ENCODE measurements at regions not wholly inside any gene's neighbourhood (a gene's known extent, or its start where the extent isn't known, plus 50 kb on each side); places are given as distances from the start of the nearest gene placed in this dataset.
"Not testable (repeated sequence)": the region's sequence is repeated elsewhere in the genome, so short reads cannot be mapped to it uniquely, and the experiment has no call there.

DNA sequence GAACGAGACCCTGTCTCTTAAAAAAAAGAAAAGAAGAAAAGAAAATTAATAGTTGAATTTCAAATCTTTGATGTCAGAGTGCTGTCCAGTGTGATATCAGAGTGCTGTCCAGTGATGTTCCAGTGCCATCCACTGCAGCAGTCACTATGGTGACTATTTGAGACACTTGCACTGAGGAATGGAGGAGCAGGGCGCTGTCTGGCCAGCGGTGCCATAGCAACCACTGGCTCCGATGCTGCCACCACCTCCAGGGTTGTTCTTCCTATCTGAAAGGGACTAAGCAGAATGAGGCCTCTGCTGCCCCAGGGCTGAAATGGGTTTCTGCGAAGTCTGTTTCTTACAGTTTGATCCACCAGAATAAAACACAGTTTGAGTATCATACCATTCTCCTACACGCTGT lies 272.9 kb downstream of the NUAK1 start:
- DNase-seq: no peak

DNA sequence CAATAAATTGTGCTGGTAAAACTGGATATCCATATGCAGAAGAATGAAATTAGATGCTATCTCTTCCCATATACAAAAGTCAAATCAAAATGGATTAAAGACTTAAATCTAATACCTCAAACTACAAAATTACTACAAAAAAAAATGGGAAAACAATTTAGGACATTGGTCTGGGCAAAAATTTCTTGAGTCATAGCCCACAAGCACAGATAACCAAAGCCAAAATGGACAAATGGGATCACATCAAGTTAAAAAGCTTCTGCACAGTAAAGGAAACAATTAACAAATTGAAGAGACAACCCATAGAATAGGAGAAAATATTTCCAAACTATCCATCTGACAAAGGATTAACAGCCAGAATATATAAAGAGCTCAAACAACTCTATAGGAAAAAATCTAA lies 264.6 kb downstream of the NUAK1 start:
- no peak for DNase-seq

DNA sequence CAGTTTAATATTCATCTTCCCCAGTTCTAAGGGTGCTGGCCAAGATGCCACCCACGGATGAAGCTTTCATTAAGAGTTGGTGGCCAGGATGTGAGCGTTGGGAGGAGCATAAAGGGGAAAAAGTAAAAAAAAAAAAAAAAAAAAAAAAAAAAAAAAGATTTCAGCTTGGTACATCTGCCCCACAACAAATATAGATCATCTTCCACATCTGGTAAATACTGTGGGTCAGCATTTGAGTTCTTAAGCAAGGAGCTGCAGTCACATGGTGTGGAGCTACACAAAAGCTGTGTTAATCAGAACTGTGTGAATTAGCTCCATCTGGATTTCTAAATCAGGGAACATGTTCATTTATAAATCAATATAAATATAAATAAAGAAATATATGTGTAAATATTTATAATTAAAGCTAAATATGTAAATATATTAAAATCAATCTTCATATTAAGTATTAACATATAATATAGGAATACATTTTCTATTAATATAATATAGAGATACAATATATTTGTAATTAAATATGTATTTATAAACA lies 262.3 kb downstream of the NUAK1 start:
- DNase-seq: no peak

DNA sequence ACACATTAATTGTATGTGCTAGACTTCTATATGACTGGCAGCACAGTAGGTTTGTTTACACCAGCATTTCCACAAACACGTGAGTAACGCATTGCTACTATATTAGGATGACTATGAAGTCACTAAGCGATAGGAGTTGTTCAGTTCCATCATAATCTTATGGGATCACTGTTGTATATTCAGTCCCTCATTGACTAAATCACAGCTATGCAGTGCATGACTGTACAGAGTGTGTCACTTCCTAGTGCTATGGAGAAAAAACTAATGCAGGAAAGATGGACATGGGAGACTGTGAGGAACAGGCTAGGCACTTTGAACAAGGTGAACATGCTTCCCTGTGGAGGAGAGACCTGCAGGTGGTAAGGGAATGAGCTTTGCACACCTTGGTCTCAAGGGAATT lies 259.8 kb downstream of the NUAK1 start:
- DNase-seq: no peak

DNA sequence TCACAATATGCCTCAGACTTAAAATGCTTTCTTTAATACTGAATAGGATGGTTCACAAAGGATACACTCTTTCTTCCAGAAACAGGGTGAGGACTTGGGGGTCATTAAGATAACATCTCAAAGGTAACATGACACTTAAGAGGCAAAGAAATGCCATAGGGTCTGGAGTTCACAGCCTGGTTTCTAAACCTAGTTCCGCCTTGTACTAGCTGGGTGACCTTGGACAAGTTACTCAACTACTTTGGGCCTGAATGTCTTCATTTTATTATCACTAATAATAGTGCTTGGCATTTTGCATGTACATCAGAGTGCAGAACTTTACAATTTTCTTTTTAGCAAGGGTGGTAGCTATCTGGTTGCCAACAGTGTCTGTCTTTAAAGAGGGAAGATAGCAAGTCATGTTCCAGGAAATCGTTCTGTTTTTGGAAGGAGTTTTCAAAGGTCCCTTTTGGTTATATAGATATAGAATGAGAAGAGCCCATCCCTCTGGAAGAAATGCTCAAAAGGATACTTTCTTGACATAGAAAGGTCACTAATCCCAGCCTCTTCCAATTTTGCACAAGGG lies 257.8 kb downstream of the NUAK1 start:
- DNase-seq: no peak

DNA sequence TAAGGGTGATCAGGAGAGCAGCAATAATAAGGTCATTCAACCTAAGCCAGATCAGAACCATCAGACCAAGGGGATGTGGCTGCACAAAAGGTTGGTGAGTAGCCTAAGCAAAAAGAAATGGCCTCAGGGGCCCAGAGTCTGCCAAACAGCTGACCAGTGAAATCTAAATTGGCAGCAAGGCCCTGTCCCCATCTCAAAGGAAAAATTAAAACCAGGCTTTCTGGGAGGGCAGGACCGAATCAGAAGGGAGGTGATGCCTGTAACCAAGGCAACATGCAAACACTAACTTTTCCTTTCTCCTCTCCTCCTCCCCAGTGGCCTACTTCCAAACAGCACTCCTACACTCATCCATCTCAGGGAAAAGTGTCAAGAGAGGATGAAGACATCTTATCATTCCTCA lies 256.4 kb downstream of the NUAK1 start:
- peak in 19 of 56 donors; percentile 2 to 49 (median 15) for DNase-seq

DNA sequence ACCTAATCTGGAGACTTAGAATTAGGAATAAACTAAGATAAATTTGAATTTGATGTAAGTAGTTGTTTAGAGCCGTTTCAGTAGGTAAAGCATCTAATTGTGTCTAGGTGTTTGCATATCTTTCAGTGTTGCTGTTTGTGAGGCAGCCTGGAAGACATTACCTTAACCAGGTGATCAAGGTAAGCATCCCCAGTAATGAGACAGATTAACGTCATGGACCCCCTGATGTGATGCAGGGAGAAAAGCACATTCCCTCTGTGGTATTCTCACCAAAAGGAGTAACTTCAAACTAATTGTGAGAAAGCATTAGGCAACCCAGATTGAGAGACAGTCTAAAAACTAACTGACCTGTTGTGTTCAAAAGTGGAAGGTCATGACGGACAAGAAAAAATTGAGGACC lies 251.6 kb downstream of the NUAK1 start:
- no peak for DNase-seq

DNA sequence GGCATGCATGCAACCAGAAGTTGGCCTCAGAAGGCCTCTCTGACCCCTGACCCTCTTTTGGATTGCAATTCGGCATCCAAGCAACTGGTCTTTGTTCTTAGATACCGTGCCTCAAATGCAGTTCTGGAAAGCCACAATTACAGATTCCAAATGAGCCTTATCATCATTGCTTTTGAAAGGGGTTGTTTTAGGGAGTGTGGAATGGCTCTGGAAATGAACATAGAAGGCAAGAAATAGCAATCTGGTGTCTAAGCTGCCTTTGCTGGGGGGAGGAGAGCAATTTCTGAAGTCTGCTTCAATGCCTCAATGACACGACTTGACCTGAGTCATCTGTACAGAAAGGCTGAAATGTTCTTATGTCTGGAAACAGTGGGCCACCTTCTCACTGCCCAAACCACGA lies 250.1 kb downstream of the NUAK1 start:
- DNase-seq: no peak

DNA sequence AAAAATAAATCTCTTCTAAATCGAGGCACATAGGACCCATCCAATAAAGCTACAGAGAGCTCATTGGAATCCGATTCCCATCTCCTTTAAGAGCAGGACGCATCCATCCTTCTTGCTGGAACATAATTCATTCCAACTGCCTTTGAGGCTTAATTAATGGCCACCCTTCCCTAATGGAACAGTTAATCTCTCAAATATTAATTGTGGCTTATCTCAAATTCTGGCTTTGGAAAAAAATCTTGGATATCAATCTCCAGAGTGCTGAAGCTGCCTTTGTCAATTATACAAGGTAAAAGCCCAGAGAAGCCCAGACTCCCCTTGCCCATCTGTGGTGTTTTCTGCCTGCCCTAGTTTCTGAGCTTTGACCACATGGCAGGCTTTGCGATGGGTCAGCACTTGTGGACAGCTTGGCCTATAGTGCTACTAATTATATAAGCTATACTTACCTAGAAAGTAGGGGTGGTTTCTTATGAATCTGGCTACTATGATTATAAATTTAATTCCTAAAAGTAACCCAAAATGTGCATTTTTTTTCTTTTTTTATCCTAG lies 246.3 kb downstream of the NUAK1 start:
- DNase-seq: no peak

DNA sequence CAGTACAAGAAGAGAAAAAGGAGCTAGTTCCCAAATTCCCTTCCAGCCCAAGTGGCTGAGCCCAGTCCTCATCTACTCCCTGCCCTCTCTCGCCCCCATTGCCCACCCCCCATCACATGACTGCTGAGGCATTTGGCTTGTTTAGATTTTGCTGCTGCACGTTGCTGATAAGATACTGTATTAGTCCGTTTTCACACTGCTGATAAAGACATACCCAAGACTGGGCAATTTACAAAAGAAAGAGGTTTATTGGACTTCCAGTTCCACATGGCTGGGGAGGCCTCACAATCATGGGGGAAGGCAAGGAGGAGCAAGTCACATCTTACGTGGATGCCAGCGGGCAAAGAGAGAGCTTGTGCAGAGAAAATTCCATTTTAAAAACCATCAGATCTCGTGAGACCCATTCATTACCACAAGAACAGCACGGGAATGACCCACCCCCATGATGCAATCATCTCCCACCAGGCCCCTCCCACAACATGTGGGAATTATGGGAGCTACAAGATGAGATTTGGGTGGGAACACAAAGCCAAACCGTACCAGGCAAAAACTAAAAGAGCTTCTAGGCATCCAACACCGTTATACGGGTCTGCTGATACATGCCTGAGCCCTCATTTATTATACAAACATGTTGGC lies 243.4 kb downstream of the NUAK1 start:
- not testable (repeated sequence) for DNase-seq

DNA sequence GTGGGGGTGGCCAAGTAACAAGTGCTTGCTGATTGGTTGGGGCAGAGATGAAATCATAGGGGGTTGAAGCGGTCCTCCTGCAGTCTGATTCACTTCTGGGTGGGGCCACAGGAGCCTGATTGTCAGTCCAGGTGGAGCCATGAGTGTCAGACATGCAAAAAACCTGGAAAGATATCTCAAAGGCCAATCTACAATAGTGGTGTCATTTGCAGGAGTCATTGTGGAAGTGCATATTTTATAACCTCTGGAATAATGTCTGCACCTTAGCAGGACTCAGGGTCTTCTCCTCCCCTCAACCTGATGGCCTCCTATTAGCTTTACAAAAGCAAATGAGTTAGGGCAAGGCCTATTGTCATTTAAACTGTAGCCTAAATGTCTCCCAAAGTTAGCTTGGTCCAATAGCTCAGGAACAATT lies 241.4 kb downstream of the NUAK1 start:
- no peak for DNase-seq

DNA sequence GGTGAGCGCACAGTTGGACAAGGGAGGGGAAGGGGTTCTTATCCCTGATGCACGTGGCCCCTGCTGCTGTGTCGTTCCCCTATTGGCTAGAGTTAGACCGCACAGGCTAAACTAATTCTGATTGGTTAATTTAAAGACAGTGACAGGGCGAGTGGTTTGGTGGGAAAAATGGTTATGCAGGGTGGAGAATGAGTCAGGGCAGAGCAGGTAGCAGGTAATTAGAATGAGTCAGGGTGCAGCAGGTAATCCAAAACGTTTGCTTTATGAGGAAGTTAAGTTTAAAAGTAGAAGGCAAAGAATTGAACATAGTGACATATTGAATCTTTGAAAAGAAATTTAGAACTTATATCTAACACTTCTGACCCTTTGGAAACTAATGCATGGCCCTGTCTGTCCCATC lies 240.5 kb downstream of the NUAK1 start:
- DNase-seq: not testable (repeated sequence)

DNA sequence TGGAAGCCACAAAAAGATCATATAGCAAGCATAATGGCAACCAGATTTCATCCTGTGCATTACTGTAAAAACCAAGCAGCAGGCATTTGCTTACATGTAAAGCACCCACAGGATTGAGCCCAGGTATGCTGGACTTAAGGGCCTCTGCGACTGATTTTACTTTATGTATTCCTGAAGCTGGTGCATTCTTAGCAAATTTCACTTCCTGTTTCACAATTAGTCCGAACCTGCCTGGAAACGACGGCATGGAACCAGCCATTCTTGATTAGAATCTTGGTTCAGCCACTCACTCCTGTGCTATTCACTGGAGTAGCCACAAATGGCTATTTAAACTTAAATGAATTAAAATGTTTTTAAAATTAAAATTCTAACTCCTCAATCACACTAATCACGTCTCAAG lies 239.2 kb downstream of the NUAK1 start:
- DNase-seq: no peak

DNA sequence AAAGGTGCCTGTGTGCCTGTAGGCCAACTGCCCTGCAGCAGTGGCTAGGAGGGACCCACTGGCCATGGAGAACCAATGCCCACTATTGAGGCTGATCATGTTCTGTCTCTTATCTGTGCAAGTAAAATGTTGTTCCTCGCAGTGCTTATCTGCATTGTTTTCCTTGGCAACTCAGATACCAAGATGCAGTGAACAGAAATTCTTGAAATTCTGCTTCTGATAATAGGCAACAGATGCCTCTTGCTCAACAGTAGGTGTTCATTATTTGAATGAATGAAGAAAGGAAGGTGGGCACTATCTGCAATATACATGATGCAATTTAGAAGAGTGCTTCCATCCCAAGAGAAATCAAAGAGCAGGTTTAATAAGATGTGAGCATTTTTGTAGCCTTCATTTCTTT lies 232.2 kb downstream of the NUAK1 start:
- DNase-seq: no peak

DNA sequence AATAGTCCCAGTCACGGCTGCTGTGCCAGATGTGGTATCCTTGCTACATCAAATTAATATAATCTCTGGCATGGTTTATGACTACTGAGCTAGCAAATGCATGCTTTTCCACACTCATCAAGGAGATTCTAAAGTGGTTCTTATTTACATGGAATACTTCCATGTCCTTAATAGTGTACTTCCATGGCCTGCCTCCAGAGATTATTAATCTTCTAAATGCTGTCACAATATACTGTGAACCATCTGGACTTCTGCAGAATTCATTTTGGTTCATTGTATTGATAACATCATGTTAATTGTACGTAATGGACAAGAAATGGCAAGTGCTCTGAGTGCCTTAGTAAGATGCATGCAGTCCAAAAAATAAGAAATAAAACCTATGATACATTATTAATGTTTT lies 230.8 kb downstream of the NUAK1 start:
- no peak for DNase-seq

DNA sequence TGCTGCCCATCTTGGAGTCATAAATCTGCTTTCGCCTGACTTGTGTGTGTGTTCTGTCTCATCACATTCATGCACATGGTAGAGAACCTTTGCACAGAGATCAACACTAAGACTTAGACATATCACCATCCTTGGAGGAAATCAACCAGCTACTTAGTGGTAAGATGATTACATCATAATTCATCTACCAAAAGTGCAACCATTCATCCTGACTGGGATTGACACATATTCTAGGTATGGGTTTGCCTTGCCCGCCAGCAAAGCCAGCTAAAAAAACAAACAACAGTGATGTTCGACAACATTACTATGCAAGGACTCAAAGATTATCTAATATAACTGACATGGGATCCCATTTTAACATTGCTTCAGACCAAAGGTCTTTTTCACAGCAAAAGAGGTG lies 228.7 kb downstream of the NUAK1 start:
- no peak for DNase-seq

DNA sequence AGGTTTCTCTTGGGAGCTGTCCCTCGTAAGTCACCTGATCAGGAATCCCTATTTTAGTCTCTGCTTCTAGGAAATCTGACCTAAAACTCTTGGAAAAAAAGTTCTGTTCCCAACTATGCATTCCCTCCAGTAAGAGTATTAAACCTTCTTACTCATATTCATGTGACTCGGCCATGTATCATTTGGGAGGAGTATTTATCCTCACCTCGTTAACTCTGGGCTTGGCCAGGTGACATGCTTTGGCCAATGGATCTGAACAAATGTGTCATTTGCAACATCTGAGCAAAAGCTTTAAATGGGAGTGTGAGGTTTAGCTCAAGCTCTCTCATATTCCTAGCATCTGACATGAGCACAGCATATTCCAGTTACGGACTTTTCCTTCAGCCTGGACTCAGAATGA lies 226.8 kb downstream of the NUAK1 start:
- DNase-seq: no peak

DNA sequence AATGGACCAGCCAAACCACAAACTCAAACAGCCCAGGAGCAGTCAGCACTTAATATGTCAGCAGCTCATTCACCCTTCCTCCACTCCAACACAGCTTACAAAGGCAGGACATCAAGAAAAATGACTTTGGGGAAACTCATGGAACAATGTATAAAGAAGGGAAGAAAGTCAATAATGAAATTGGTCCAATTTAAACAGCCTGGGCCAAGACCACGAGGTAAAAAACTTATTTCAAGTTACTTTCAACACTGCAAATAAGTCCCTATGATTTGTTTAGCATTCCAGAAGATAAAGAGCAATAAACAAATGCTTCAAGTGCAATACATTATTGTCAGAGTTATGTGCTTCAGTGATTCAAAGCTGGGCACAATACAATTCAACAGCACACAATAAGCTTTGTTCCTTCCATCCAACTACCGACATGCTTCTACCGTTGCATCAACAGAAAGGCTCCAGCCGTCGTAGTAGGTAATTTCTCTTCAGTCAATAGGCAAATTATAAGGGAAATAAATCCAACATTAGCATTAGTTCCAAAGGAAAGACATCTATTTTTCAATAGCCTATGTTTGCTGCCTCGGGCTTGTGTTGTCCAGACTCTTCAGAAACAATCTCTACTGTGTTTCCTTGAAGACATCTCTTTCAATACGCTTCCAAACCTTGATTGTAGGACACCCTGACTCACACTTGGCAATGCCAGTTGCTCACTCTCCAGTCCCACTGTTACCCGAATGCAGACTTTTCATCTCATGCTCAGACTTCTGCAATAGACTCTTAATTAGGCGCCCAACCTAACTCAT lies 225.7 kb downstream of the NUAK1 start:
- no peak for DNase-seq

DNA sequence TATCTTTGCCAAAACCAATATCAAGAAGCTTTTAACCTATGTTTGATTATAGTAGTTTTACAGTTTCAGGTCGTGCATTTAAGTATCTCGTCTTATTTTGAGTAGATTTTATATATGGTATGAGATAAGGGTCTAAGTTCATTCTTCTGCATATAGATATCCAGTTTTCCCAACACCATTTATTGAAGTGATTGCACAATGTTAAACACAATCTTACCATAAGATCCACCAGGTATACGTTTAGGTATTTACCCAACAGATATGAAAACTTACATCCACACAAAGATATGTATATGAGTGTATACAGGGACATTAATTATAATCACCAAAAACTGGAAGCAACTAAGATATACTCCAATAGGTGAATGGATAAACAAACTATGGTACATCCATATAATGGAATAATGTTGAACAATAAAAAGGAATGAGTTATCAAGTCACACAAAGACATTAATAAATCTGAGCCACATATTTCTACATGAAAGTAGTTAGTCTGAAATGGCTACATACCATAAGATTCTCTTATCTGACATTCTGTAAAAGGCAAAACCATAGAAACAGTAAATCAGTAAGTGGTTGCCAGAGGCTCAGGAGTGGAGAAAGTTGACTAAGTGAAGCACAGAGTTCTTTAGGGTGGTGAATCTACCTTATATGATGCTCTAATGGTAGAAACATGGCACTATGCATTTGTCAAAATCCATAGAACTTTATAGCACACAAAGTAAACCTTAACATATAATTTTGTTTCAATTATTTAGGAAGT lies 222.6 kb downstream of the NUAK1 start:
- DNase-seq: no peak

DNA sequence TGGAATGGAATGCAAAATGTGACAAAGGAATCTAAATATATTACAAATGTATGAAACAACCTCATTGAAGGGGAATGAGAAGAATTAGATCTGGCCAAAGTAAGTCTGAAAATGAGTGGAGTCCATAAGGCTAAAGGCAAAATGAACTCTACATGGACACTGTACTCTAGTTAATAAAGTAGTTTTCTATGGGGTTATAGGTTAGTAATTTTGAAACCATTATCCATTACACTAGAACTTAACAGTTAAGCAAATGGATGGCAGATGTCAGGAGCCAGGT lies 222.1 kb downstream of the NUAK1 start:
- no peak for DNase-seq

DNA sequence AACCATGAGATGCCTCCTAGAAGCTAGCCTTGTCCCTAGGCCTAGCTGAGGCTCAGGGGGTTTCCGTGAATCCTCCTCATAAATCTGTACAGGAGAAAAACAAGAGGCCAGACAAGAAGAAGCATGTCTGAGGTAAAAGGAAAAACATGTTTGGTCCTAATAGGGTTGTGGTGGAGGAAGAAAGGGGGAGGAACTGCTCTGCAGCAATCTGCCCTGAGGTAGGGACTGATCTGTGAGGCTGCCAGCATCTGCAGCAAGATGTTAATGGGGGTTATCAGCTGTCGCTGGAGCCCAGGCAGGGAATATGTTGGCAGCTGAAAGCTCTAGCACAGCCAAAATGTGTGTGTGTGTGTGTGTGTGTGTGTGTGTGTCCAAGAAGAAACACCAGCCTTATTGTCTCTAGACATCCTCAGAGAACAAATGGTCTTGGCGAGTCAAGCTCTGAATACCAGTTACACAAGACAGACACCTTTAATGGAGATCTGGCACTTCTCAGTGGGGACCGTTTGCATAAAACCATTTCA lies 218.5 kb downstream of the NUAK1 start:
- peak in 42 of 56 donors; percentile 4 to 68 (median 18) for DNase-seq

DNA sequence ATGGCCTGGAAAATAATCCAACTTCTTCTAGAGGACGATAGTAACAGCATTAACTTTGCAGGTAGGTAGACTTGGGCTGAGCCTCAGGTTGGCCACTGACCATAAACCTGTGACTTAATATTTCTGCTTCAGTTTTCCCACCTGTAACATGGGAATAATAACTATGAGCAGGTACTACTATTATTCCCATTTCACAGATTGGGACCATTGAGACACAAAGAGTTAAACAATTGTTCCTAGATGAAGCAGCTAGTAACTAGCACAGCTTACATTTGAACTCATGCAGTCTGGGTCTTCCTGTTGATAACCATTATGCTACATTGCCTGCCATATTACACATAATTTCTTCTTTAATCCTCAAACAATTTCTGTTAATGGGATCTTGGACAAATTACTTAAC lies 217.7 kb downstream of the NUAK1 start:
- no peak for DNase-seq

All from nucleus accumbens (tissue), 56 donors.